ENCODE measurements at regions not wholly inside any gene's neighbourhood (a gene's known extent, or its start where the extent isn't known, plus 50 kb on each side); places are given as distances from the start of the nearest gene placed in this dataset.

DNA sequence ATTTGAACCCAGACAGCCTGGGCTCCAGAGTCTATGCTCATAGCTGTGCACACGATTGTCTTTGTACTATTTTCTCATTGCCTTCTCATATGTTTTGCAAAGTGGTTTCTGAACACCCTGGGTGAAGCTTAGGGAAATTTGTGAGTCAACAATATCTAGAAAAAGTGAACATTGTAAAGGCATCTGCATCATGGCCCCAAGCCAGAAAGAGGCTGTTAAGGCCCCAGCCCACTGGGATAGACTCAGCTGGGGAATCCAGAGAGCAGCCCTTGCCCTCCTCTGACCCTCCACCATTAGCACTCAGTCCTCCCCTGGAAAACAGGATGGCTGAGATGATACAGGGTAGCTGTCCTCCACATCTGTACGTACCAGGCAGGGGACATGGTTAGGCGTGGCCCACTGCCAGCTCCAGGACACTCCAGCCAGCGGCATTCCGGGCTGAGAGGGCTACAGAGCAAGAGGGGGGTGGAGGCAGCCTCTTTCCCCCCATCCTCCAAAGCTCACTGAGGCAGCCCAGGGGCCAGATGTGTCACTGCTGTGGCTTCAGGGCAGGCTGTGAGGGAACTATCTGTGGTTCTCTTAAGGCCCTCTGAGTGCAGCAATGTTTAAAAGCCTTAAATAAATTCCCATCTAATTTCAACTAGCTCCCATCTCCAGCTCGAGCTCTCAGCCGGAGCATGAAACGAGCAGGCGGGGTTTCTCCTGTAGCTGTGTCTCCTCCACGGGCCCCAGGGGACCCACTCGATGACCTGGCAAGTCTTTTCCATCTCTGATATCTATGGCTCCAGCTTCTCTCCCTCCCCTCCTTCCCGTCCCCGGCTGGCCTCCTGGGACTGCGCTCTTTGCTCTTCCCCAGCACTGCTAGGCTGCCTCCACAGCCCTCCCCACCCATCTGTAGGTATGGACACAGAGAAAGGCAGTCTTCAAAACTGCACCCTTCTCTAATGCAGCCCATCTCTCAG, 209.4 kb upstream of the LRFN2 start:
- no peak for DNase-seq (ENCODE audit: low spot score)

DNA sequence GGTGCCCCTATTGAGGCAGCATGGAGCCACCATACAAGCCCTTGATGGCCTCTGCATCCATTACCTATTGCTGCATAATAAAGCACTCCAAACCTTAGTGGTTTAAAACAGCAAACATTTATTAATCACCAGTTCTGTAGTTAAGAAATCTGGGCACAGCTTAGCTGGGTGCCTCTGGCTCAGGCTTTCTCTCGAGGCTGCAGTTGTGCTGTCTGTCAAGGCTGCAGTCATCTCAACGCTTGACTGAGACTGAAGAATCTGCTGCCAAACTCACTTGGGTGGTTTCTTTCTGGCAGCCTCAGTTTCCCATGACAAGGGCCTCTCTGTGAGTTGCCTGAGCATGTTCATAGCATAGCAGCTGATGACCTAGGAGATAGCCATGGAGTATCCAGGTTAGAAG, 207.4 kb upstream of the LRFN2 start:
- DNase-seq (ENCODE audit: low spot score), result no peak

DNA sequence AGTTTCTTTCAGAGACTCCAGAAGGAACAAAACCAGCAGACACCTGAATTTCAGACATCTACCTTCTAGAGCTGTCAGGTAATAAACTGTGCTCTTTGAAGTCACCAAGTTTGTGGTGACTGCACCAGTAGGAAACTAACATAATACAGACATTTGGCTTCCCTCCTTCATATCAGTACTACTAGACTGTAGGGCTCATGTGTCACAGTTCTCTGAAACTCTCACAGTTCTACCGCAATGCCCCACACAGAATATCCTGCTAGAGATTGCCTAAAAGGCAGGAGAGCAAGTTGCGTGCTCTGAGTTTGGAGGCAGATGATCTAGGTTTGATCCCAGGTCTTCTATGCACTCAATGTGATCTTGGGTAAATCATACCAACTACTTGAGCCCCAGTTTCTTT, 205.0 kb upstream of the LRFN2 start:
- no peak for DNase-seq (ENCODE audit: low spot score)

DNA sequence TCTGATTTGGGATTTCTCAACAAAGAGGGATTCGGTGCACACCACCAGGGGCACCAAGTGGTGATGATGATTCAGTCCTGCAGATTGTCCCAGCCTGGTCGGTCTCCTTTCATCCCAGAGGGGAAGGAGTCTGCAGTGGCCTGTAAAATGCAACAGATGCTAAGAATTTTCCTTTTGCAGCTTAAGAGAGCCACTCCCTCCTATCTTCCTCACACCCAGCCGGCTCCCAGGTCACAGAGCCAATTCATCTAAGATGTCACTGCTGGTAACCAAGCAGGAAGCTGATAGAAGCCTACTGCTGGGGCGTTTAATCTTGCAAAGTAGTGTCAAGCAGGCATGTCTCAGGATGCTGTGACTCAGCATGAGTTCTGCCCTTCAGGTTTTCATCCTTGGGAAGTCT, 203.8 kb upstream of the LRFN2 start:
- peak; percentile 17 for DNase-seq (ENCODE audit: low spot score)

DNA sequence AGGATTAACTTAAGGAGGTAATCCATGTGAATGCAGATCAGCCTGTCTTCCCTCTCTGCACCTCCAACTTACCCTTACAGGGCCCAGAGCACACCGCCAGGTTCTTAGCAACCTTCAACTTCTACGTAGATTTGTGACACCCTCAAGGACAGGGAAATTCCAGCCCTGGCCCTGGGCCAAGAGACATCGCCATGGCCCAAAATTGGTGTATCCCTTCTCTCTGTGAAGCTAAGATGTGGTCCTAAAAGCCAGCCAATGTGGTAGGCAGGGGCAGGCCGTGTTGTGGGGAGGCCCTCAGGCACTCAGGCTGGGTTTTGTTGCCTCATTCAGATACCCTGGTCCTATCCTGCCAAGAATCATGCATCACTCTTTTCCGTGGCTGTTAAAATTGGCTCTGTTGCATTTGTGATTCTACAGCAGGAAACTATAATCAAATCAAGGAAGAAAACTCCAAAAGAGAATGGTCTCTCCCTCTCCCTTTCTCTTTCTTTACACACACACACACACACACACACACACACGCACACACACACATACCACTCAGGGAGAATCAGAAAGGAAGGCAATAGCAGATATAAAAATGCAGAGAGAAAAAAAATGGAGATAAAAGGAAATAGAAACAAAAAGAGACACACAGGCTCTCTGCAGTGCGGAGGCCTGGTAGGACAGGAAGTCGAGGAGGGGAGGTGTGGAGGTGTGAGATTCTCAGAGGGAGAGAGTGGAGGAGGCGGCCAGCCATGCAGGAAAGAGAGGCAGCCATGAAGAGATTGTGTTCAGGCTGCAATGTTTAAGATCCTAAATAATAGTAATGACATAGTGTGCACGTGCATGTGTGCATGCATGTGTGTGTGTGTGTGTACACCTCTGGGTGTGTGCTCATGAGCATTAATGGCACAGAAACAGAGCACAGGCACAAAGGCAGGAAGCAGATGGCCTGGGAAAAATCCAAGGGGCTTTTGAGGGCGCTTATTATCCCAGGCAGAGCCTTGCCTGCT, 201.8 kb upstream of the LRFN2 start:
- DNase-seq (ENCODE audit: low spot score), result no peak

DNA sequence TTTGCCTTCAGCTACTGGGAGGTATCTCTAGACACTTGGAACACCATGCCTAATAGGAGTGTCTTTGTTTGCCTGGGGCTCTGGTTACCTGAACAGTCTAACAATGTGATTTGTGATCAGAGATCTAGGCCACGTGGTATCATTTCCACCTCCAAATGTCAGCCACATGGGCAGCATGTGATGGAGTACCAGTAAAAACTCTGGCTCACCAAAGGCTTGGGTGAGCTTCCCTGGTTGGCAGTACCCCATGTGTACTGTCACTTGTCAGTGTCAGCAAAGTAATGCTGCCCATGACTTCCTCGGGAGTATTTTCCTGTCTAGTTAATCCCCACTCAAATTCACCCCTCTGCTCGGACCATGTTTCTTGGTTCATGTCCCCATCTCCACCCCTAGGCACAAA, 195.2 kb upstream of the LRFN2 start:
- DNase-seq (ENCODE audit: low spot score), result no peak

DNA sequence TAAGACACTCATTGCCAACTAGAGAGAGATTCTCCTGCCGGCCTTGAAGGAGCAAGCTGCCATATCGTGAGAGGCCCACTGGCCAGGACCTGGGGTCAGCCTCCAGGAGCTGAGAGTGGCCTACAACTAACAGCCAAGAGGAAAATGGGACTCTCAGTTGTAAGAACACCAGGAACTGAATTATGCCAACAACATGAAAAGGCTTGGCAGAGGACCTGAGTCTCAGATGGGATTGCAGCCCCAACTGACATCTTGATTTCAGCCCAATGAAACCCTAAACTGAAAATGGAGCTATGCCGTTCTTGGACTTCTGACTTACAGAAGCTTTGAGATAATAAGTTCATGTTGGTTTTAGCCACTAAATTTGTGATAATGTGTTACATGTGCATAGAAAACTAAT, 193.5 kb upstream of the LRFN2 start:
- DNase-seq (ENCODE audit: low spot score), result no peak

DNA sequence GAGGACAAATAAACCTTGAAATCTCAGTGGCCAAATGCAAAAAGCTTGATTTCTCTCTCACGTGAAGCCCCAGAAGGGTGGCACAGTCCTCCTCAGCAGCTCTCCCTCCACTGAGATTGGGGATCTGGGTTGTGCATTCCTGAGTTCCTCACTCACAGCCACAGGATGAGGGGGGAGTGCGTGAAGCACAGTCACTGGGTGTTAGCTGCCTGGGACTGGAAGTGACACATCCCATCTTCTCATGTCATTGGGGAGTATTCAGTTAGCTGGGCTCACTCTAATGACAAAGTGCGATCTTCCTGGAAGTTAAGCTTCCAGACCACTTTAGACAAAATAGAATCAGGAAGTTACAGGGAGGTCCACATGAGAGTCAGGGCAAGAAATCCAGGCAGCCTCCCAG, 192.2 kb upstream of the LRFN2 start:
- no peak for DNase-seq (ENCODE audit: low spot score)

DNA sequence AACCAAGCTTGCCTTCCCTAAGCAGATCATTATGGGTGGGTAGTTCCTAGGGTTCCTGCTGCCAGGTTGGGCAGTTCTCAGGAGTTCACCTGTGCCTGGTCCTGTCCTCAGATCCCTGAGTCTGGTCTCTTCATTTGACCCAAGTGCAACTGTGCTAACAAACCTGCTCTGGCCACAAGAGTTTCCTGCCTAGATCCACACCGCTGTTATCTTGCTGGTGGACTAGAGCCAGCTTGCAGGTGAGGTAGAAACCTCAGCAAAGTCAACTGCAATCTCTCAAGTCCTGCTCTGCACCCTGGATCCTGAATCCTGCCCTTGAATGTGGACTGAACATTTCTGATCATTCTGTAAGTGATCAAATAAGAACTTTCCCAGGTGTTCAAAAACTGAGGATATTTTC, 191.8 kb upstream of the LRFN2 start:
- DNase-seq (ENCODE audit: low spot score), result no peak

DNA sequence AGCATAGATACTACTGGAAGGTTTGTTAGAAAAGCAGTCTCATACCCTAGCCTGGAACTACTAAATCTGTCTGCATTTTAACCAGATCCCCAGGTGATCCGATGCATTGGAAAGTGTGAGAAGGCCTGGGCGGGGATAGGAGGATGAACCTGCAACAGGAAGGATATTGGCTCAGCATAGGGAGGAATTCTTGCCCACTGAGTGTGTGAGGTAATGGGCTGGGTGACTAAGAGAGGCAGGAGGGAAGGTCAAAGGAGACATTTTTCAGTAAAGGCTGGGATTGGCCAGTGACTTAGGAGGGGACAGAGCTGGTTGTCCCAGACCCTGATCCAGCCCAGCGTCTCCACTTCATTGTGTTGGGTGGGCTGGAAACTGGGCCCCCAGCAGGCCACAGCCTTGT, 191.0 kb upstream of the LRFN2 start:
- no peak for DNase-seq (ENCODE audit: low spot score)

DNA sequence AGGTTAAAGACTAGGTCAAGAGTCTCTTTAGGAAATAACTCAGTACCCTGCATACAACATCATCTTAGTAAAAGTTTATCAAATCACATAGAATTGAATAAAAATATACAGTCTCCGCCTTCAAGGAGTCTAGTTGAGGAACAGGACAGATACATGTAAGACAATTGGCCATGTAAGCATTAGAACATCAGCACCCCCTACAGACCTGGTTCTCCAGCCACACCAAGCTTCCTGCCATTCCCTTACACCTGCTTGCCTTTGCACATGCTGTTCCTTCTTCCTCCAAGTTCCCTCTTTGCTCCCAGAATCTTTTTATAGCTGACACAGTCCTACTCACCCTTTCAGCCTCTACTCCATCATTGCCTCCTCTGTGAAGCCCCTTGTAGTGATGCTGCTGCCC, 187.8 kb upstream of the LRFN2 start:
- DNase-seq (ENCODE audit: low spot score), result no peak

DNA sequence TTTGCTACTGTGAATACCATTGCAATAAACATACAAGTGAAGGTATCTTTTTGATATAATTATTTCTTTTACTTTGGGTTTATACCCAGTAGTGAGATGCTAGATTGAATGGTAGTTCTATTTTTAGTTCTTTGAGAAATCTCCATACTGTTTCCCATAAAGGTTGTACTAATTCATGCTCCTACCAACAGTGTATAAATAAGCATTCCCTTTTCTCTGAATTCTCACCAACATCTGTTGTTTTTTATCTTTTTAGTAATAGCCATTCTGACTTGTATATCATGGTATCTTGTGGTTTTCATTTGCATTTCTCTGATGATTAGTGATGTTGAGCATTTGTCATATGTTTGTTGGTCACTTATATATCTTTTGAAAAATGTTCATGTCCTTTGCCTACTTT, 183.6 kb upstream of the LRFN2 start:
- no peak for DNase-seq (ENCODE audit: low spot score)

DNA sequence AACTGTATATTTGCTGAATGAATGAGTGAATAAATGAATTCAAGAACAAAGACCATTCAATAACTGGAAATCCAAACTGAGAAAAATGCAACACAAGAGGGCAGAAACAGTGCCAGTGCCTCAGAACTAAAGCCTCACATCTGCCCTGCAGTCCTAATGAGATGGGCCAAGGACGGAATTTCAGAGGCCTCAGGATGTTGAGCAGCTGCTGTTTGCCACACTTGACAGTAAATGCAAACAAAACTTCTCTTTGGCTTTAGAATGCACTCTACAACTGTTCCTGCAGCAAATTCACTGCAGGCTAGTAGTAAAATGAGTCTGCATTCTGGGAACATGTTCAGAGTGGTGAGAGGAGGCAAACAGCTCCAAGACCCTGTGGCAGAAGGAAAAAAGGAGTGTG, 177.6 kb upstream of the LRFN2 start:
- no peak for DNase-seq (ENCODE audit: low spot score)

DNA sequence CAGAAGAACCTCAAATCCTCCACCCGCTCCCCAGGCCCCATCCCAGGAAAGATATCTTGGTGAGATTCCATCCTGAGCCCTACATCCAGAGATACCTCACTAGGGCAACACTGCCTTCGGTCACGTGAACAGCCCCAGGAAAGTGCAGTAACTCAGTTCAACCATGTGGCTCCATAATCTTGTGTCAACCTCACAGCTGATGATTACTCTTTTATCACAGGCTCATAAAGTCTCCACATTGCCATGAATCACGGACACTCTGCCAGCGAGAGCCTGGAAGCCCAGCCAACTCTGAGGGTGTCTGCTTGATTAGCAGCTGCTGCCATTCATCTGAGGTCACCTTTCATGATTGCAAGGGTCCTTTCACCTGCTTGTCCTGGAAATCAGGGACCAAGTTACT, 175.8 kb upstream of the LRFN2 start:
- DNase-seq (ENCODE audit: low spot score), result no peak

DNA sequence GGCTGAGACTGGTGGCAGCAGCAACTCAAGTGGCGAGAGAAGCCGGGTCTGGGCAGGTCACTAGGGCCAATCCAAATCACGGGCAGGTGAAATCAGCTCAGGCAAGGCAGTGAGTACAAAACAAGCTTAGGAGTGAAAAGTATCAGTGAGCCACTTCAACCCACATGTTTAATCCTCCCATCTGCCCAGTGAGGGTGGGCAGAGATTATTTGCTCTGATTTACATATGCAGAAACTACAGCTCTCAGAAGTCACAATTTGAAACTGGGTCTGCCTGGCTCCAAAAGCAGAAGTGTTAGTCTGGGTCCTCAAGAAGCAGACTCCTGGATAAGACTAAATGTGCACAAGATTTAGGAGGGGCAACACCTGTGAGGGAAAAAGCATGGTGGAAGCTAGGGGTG, 173.7 kb upstream of the LRFN2 start:
- no peak for DNase-seq (ENCODE audit: low spot score)

DNA sequence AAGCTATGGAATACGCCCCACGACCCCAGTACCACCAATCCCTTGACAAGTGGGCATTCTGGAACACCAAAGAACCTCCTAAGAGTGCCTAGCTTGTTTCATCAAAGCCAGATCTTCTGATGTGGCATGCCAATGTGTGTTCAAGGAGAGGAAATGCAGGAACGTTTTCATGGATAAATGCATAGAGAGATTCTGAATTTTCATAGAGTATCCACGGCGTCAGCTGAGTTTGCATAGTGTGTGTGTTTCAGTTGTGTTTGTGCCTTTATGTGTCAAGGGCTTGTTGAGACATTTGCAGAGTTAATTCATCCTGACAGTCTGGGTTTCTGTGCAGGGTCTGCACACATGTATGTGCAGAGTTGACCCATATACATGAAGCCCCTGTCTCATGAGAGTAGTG, 172.7 kb upstream of the LRFN2 start:
- no peak for DNase-seq (ENCODE audit: low spot score)

DNA sequence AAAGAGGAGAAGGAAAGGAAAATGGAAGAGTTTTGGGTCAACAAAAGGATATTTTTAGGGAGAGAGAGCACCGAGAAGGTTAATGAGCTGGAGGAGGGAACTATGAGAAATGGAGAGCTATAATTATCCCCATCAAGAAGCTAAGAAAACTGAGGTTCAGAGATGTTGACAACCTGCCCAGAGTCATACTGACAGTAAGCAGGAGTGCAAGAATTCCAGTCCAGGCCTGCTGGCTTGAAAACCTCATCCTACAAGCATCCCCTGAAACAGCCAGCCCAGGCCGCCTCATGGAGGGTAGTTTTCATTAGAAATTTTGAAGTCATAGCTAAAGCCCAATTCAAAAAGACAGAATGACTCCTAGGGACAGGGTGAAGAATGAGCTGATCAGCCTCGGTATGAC, 172.1 kb upstream of the LRFN2 start:
- no peak for DNase-seq (ENCODE audit: low spot score)

DNA sequence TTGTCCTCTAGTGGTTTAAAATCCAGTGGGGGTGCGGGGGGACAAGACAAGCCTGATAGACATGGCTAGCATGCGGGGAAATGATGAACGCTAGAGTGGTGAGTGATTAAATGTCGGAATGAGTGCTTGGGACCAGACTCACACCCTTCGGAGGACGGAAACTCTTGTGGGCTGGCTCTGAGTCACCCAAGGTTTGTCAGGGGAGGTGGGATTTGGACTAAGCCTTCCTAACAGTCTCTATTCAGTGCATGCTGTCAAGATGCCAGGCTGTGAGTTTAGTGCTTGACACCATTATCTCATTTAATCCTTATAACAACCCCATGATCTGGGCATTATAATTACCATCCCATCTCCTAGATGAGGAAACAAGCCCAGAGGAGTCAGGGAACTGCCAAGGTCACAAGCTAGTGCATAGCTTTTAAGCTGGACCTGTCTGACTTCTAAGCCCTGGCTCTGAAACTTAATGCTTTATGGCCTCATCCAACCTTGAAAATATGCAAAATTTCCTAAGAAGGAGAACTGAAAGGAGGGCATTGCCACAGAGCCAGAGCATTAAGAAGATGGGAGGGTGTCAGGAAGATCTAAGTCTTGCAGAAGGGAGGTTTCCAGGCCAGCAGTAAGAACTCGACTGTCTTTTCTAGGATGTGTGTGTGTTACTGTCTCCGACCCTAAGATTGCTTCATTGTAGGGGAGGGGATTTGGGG, 168.7 kb upstream of the LRFN2 start:
- no peak for DNase-seq (ENCODE audit: low spot score)

DNA sequence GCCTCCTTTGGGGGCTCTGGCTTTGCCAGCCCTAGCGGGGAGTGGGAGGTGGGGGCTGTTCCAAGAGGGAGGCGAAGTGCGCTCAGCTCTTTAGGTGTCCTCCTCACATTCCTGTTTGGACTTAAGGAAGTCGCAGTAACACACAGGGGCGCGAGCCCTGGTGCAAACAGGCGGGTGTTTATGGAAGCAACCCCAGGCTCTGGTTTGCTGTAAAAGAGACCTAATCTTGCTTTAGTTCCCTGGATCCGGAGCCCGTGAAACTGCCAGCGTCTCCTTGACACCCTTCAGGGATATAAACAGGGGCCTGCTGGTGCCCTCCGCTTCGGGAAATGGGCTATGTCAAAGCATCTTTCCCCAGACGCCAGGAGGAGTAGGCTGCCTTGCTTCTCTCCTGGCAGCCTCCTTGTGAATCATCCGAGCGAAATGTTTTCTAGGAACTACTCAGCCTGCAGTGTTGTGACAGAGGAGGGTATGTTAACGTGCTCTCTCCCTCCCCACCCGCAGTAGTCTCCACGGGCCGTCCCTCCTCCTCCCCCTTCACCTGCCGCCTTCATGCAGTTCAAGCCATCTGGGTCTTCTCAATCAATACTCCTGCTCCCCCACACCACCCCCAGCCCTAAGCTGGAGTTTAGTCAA, 168.0 kb upstream of the LRFN2 start:
- peak; percentile 43 for DNase-seq (ENCODE audit: low spot score)

DNA sequence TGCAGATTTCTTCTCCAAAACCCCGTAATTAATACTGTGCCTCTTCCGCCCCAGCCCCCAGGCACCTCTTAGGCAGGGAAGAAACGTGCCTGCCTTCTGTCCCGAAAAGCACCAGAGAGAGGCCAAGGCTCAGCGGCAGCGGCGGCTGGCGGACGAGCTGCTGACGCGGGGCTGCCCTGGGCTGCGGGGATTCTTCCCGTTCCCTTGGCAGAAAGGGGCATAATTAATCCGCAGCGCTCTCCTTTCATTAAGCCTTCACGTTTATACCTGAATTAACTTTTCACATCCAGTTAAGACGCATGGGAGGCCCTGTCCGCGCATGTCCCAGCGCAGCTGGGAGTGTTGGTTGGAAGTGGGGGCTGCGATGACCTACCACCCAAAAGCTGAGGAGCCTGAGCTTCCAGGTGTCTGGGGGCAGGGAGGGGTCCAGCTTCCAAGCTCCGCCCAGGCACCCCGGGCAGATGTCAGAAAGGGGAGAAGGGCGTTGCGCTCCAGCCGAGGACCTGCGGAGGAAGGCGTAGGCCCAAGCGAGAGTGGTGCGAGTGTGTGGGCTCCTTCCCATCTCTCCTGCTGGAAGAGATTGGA, 167.4 kb upstream of the LRFN2 start:
- DNase-seq (ENCODE audit: low spot score), result peak; percentile 19

DNA sequence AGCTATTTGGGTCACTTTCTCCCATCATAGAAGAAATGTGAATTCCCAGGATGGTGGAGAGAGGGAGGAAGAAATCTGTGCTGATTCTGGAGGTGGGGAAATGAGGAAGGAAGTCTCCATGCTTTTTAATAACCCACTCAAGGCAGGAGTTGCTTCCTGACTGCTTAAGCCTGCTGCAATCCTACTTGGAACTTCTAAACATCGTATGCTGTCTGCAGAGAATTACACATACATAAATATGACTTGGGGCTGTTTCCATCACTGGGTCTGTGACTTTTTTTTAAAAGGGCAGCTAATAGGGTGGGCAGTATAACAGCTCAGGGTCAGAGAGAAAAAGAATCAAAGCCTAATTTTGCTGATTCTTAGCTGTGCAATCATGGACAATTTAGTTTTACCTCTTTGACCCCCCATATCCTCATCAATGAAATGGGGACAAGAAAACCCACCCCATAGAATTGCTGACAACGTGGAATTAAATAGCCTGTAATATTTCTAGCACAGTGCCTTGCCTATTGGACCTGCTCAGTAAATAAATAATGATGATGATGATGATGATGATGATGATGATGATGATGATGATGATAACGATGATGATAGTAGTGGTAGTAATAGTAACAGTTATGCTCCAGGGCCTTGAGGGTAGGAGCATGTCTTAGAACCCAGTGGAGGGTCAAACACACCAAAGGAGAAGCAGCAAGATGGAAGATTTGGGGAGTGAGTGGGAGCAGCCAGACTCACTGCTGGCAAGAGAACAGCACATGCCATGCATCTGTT, 166.7 kb upstream of the LRFN2 start:
- no peak for DNase-seq (ENCODE audit: low spot score)
